Adrenal gland (tissue), 9 donors: ENCODE measurements at regions not wholly inside any gene's neighbourhood (a gene's known extent, or its start where the extent isn't known, plus 50 kb on each side); places are given as distances from the start of the nearest gene placed in this dataset.
"Not testable (repeated sequence)": the region's sequence is repeated elsewhere in the genome, so short reads cannot be mapped to it uniquely, and the experiment has no call there.

Experiments used
- DNase-seq, 7 donors: peaks; one replicate each; pipeline ENCODE4 v3.0.0-alpha.2; 2019 to 2020
- H3K27ac ChIP-seq, 5 donors: fragments of 200-600 bp; sonication (generic) in 4 of 5; 1 replicate in 3 of 5; 2 replicates in 2 of 5; pipeline versions ENCODE4 v1.5.1 to v1.8.0; 2016 to 2020; ENCODE audit warnings: mild to moderate bottlenecking in 1 of 5
- H3K27me3 ChIP-seq: fragments of 200-600 bp; 2 replicates; pipeline ENCODE4 v1.8.0; 2021
- H3K36me3 ChIP-seq, 2 donors: fragments of 200-600 bp; replicated peaks in 1 of 2; 1 replicate in 1 of 2; 2 replicates in 1 of 2; pipeline versions ENCODE4 v1.5.1 to v1.8.0; 2018 to 2022
- H3K4me1 ChIP-seq, 2 donors: fragments of 200-600 bp; replicated peaks in 1 of 2; 1 replicate in 1 of 2; 2 replicates in 1 of 2; pipeline versions ENCODE4 v1.5.1 to v1.8.0; 2018 to 2021
- H3K4me3 ChIP-seq, 4 donors: fragments of 200-600 bp; sonication (generic) in 3 of 4; one replicate each; pipeline ENCODE4 v1.5.1; 2016 to 2018
- H3K9me3 ChIP-seq, 3 donors: fragments of 200-600 bp; sonication (generic) in 1 of 3; replicated peaks in 1 of 3; 1 replicate in 2 of 3; 2 replicates in 1 of 3; pipeline versions ENCODE4 v1.5.1 to v1.8.0; 2016 to 2021
- POLR2A ChIP-seq, 2 donors: fragments of 450-650 bp; IDR thresholded peaks; one replicate each; pipeline ENCODE4 v1.6.1; 2017; ENCODE audit warnings: antibody characterized with exemption in 2 of 2, mild to moderate bottlenecking in 2 of 2, moderate library complexity in 1 of 2
- WGBS, 4 donors: extraction: QIAGEN DNeasy Blood & Tissue Kit in 2 of 4; methylation state at CpG; one replicate each; pipeline versions ENCODE4 v1.1.5 to v1.1.7; 2013 to 2017; 5-methylcytosine and 5-hydroxymethylcytosine counted together
- intact Hi-C, 2 donors: fragments of 100-400 bp; cut with DNase I; formaldehyde crosslinking; loops; one replicate each; pipeline versions ENCODE4 v1.14.1 to v1.15.0; 2022 to 2023
- TF ChIP-seq, protein P1 (sequence below), 6 experiments: fragments of 450-650 bp in 4 of 6; fragments of 200-600 bp in 2 of 6; sonication (generic) in 1 of 6; IDR thresholded peaks; 1 replicate in 5 of 6; 2 replicates in 1 of 6; pipeline versions ENCODE4 v1.5.1 to v1.8.0; 2016 to 2021; ENCODE audit warnings: antibody characterized with exemption in 6 of 6, mild to moderate bottlenecking in 2 of 6, moderate library complexity in 1 of 6
- donor health status: healthy with polysubstance abuse.
- donor health status: Bipolar disorder and iron deficiency.
- donor health status: DM: yes; HTN: yes; CAD: no.
- donor health status: DM: no; HTN: no; CAD: no.
- donor health status: DM: no; HTN: no; CAD: no.

DNA sequence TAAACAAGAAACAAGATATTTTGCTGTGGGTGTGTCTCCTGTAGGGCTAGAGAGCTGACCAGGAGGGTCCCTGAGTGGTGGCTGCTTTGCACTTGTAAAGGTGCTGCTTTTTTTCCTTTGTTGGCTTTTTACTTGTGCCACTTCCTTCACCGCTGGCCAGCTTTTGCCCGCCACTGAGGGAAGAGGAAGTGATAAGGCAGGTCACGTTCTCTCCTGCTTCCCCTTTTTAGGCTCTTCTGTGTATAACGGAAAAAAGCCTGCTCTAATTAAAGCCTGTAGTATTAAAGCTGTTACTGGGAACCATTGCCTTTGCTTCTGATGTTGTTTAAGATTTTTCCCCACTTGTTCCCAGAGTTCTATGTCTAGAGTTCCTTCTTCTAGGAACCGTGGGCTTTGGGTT lies 134.1 kb downstream of the RBMY1D start:
- H3K36me3 ChIP-seq, H3K27ac ChIP-seq, H3K9me3 ChIP-seq, DNase-seq, H3K27me3 ChIP-seq, intact Hi-C loops, H3K4me3 ChIP-seq, H3K4me1 ChIP-seq: not testable (repeated sequence)
- no CpG with 5 or more reads among the region's 5 CpGs for WGBS, 4 donors

DNA sequence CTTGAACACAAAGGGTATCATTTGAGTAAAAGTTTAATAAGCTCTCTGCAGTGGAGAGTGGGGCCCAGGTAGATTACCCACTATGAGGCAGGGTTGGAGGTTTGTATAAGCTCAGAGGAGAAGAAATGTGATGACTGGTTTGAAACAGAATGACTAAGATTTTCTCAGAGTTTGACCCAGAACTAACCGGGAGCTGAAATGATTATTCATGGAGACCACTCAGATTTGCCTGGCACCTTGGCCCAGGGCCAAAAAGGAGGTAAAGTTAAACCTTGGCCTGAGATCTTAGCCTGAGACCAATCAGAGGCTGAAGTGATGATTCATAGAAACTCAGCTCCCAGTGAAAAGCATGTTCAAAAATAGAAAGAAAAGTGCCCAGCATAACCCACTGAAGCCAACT lies 126.5 kb downstream of the RBMY1D start:
- intact Hi-C loops, H3K27me3 ChIP-seq, H3K4me3 ChIP-seq, H3K4me1 ChIP-seq, H3K9me3 ChIP-seq, H3K27ac ChIP-seq, H3K36me3 ChIP-seq, DNase-seq: not testable (repeated sequence)
- no CpG with 5 or more reads among the region's 1 CpG for WGBS, 4 donors

DNA sequence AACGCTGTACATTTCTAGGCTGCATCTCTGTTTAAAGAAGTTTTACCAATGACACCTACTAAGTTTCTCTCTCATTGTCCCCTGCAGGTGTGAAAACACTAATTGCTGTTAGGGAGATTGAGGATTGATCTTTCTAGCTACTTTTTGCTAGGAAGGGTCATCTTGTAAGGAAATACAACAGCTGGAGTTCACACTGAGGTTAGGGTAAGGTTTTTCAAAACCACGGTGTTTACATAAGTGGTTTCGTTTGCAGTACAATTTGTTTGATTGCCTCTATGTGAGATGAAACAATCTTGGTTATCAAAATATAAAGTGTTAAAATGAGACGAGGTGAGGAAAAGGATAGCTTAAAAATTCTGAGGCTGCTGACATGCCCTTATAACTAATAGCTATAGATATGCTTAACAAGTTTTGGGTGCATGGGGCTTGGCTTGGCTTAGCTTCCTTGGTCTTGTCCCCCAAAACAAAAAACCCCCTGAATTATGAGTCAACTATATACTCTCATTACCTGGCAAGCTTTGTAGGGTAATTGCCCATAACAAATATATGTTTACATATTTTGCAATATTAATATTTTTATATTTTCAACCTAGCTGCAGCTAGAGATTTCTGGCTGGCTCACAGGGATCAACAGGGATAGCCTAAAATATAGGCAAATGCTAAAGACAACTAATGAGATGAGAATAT lies 112.0 kb downstream of the RBMY1D start:
- H3K27me3 ChIP-seq, H3K9me3 ChIP-seq, intact Hi-C loops, H3K27ac ChIP-seq, H3K4me1 ChIP-seq, H3K36me3 ChIP-seq, DNase-seq, H3K4me3 ChIP-seq: not testable (repeated sequence)
- WGBS, 4 donors: no CpG with 5 or more reads among the region's 4 CpGs

DNA sequence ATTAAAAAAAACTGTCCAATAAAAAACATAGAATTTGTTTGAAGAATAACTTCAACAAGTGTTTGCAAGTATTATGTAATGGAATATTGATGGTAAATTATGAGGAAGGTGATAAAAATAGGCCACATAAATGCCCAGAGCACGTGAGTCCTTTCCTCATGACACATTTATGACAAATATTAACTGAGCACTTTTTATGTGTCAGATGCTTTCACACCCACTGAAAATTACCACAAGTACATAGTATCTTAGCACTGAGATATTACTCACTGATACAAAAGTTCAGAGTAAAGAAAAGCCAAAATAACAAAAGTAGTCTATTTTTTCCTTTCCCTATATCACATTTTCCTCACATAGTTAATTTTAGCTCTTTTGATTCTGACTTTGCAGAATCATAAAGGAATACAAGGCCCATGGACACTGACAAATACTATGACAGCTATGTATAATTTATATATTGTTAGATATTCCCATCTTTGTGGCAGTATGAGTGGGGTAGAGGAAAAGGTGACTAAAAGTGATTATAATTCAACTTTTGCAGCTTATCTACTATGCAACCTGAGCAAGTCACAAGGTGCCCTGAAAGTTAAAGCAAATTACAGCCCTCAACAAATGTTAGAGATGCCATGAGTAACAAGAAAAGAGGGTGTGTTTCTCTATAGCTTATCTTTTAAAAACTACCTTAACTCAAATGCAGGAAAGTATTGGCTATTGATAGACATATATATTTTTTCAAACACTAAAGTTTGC lies 80.7 kb downstream of the RBMY1D start:
- TF ChIP-seq POLR2A (IDR thresholded peaks at IDR 0.05): no peak
- TF ChIP-seq, protein P1, sequence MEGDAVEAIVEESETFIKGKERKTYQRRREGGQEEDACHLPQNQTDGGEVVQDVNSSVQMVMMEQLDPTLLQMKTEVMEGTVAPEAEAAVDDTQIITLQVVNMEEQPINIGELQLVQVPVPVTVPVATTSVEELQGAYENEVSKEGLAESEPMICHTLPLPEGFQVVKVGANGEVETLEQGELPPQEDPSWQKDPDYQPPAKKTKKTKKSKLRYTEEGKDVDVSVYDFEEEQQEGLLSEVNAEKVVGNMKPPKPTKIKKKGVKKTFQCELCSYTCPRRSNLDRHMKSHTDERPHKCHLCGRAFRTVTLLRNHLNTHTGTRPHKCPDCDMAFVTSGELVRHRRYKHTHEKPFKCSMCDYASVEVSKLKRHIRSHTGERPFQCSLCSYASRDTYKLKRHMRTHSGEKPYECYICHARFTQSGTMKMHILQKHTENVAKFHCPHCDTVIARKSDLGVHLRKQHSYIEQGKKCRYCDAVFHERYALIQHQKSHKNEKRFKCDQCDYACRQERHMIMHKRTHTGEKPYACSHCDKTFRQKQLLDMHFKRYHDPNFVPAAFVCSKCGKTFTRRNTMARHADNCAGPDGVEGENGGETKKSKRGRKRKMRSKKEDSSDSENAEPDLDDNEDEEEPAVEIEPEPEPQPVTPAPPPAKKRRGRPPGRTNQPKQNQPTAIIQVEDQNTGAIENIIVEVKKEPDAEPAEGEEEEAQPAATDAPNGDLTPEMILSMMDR (IDR thresholded peaks at IDR 0.05): no peak

DNA sequence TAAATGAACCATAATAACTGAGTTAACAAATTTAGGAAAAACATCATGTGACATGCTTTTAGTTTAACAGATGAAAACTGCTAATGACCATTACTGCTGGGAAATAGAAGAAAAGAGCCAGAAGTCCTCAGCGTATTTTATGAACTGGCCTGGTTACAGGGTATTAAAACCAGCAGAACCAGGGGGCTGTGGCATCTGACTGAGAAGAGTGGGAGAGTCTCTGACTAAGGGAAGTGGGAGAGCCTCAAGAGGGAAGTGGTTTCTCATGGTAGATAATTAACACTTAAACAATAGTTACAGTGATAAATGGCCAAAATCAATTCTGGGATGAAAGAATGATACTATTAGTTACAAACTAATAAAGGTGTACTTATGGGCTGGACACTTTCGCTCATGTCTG lies 79.8 kb downstream of the RBMY1D start:
- no peak overlapping the region for H3K27ac ChIP-seq
- intact Hi-C loops: no loop called here
- H3K4me1 ChIP-seq: no peaks in the 10 kb centered on the region
- H3K36me3 ChIP-seq: no peaks in the 10 kb centered on the region
- H3K4me3 ChIP-seq: no peak overlapping the region
- no peaks in the 10 kb centered on the region for H3K27me3 ChIP-seq
- H3K9me3 ChIP-seq: no peaks in the 10 kb centered on the region
- DNase-seq: no peak
- TF ChIP-seq, protein P1 (IDR thresholded peaks at IDR 0.05): no peak
- TF ChIP-seq POLR2A (IDR thresholded peaks at IDR 0.05): no peak
- 39 to 44% methylated on average over 2 of the region's 2 CpGs; no CpG with 5 or more reads in 2 of the 4 donors for WGBS, 4 donors

More for the DNA sequence above, 80.7 kb downstream of the RBMY1D start:
- H3K4me3 ChIP-seq: no peak overlapping the region
- no peak for DNase-seq
- 5 to 14% methylated on average over 1 of the region's 1 CpG; no CpG with 5 or more reads in 2 of the 4 donors for WGBS, 4 donors
- no peaks in the 10 kb centered on the region for H3K9me3 ChIP-seq
- no peaks in the 10 kb centered on the region for H3K36me3 ChIP-seq
- H3K27me3 ChIP-seq: no peaks in the 10 kb centered on the region
- H3K4me1 ChIP-seq: no peaks in the 10 kb centered on the region
- intact Hi-C loops: no loop called here
- no peak overlapping the region for H3K27ac ChIP-seq
